ENCODE measurements at regions not wholly inside any gene's neighbourhood (a gene's known extent, or its start where the extent isn't known, plus 50 kb on each side); places are given as distances from the start of the nearest gene placed in this dataset.

- TF ChIP-seq GATA2 (IDR thresholded peaks at IDR 0.05; ENCODE audit: low read depth, low read length) (no peak), GATA3 (IDR thresholded peaks at IDR 0.05; ENCODE audit: low read depth, low read length) (no peak)
These were observed 465.1 kb upstream of the PCDH20 start for GRCh38 chr13:61880578-61881283.
